WTC11 (cell line): ENCODE measurements at regions not wholly inside any gene's neighbourhood (a gene's known extent, or its start where the extent isn't known, plus 50 kb on each side); places are given as distances from the start of the nearest gene placed in this dataset.

ENCODE experiments used
- ATAC-seq: fragments of 200-7000 bp; cut with Tn5 transposase; 2 replicates; pipeline ENCODE4 v1.10.0; 2021; ENCODE audit warnings: mild to moderate bottlenecking, moderate library complexity
- CTCF ChIA-PET: fragments of 300-600 bp; sonication (Branson Sonifier 250); formaldehyde crosslinking; loops from one replicate; lab custom pipeline; 2021; ENCODE audit warnings: antibody characterized with exemption; lab: Charles Lee
- POLR2A ChIA-PET: fragments of 350-600 bp; sonication (Branson Sonifier 250); formaldehyde crosslinking; loops from one replicate; lab custom pipeline; 2021; ENCODE audit warnings: antibody characterized with exemption; lab: Charles Lee
- DNase-seq: peaks from one replicate; pipeline ENCODE4 v3.0.0; 2021; ENCODE audit warnings: low spot score
- H3K27ac Mint-ChIP-seq: 2 replicates; pipeline ENCODE4 v1.8.0; 2021; ENCODE audit warnings: mixed read lengths
- H3K27me3 Mint-ChIP-seq: 2 replicates; pipeline ENCODE4 v1.8.0; 2021; ENCODE audit warnings: low read depth, mild to moderate bottlenecking, moderate library complexity, mixed read lengths
- H3K36me3 Mint-ChIP-seq: 2 replicates; pipeline ENCODE4 v1.8.0; 2021; ENCODE audit warnings: mixed read lengths
- H3K4me1 Mint-ChIP-seq: 2 replicates; pipeline ENCODE4 v1.8.0; 2022; ENCODE audit warnings: mixed read lengths
- H3K4me3 Mint-ChIP-seq: 2 replicates; pipeline ENCODE4 v1.8.0; 2021; ENCODE audit warnings: mild to moderate bottlenecking, moderate library complexity, mixed read lengths
- H3K9me3 Mint-ChIP-seq: 2 replicates; pipeline ENCODE4 v1.8.0; 2021; ENCODE audit warnings: mixed read lengths
- CREM ChIP-seq: sonication (generic); formaldehyde crosslinking; IDR thresholded peaks from 2 replicates; pipeline ENCODE4 v1.8.1; 2022; ENCODE audit warnings: mild to moderate bottlenecking, missing genetic modification reagents, moderate library complexity
- JAZF1 ChIP-seq: fragments of 250-450 bp; sonication (Bioruptor Pico); IDR thresholded peaks from 2 replicates; pipeline ENCODE4 v1.9.0; 2021; ENCODE audit warnings: moderate library complexity, mild to moderate bottlenecking, inconsistent platforms
- JUN ChIP-seq: sonication (generic); formaldehyde crosslinking; IDR thresholded peaks from 2 replicates; pipeline ENCODE4 v1.8.0; 2023; ENCODE audit warnings: mild to moderate bottlenecking, missing genetic modification reagents
- MYBL2 ChIP-seq: sonication (generic); formaldehyde crosslinking; IDR thresholded peaks from 2 replicates; pipeline ENCODE4 v1.8.1; 2023; ENCODE audit warnings: mild to moderate bottlenecking, moderate library complexity, missing genetic modification reagents
- NR3C1 ChIP-seq: sonication (generic); formaldehyde crosslinking; conservative IDR thresholded peaks from 2 replicates; pipeline ENCODE4 v1.8.1; 2023; ENCODE audit warnings: low read depth, mild to moderate bottlenecking, missing genetic modification reagents
- SMAD4 ChIP-seq: sonication (generic); formaldehyde crosslinking; IDR thresholded peaks from 2 replicates; pipeline ENCODE4 v1.8.0; 2022; ENCODE audit warnings: mild to moderate bottlenecking, missing genetic modification reagents
- ZBTB21 ChIP-seq: sonication (generic); formaldehyde crosslinking; IDR thresholded peaks from 2 replicates; pipeline ENCODE4 v1.8.1; 2023; ENCODE audit warnings: mild to moderate bottlenecking, missing genetic modification reagents, borderline replicate concordance
- ZNF121 ChIP-seq: sonication (generic); formaldehyde crosslinking; IDR thresholded peaks from 2 replicates; pipeline ENCODE4 v1.8.0; 2023; ENCODE audit warnings: missing genetic modification reagents
- ZNF232 ChIP-seq: sonication (generic); formaldehyde crosslinking; IDR thresholded peaks from 2 replicates; pipeline ENCODE4 v1.8.0; 2022; ENCODE audit warnings: mild to moderate bottlenecking, missing genetic modification reagents
- ZNF416 ChIP-seq: fragments of 250-450 bp; sonication (Bioruptor Pico); IDR thresholded peaks from 2 replicates; pipeline ENCODE4 v1.9.0; 2021; ENCODE audit warnings: mild to moderate bottlenecking, inconsistent platforms
- ZNF423 ChIP-seq: fragments of 250-450 bp; sonication (Bioruptor Pico); IDR thresholded peaks from 2 replicates; pipeline ENCODE4 v2.1.2; 2022; ENCODE audit warnings: mild to moderate bottlenecking, moderate library complexity
- TF ChIP-seq, protein P1 (sequence below): fragments of 200-600 bp; IDR thresholded peaks from 2 replicates; pipeline ENCODE4 v1.8.0; 2022; ENCODE audit warnings: antibody characterized with exemption
- TF ChIP-seq, protein P2 (sequence below): sonication (generic); formaldehyde crosslinking; IDR thresholded peaks from 2 replicates; pipeline ENCODE4 v1.8.1; 2023; ENCODE audit warnings: mild to moderate bottlenecking, moderate library complexity, missing genetic modification reagents
- TF ChIP-seq, protein P3 (sequence below): sonication (generic); formaldehyde crosslinking; IDR thresholded peaks from 2 replicates; pipeline ENCODE4 v1.8.0; 2023; ENCODE audit warnings: missing genetic modification reagents, mild to moderate bottlenecking, borderline replicate concordance
- TF ChIP-seq, protein P4 (sequence below): sonication (generic); formaldehyde crosslinking; IDR thresholded peaks from 2 replicates; pipeline ENCODE4 v1.8.1; 2023; ENCODE audit warnings: mild to moderate bottlenecking, missing genetic modification reagents
- TF ChIP-seq, protein P5 (sequence below): sonication (generic); formaldehyde crosslinking; conservative IDR thresholded peaks from 2 replicates; pipeline ENCODE4 v1.8.1; 2022; ENCODE audit warnings: mild to moderate bottlenecking, missing genetic modification reagents

DNA sequence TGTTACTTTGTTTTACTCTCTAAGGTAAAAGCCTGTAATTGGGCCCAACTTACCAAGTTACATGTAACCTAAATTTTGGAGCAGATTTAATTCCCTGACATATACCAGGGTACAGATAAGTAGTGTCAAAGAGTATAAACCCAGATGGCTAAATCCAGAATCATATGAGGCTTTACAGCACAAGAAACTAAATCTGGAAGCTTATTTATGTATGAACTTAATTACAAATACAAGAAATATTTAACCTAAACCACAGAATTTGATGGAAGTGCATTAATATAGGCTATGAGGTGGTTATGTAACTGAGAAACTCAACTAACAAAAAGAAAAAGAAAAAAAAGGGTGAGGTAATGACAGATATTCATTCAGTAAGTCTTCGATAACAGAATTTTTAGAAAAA, 930.2 kb upstream of the ALCAM start:
- peak overlapping the region; percentile 93 for H3K27ac Mint-ChIP-seq
- ATAC-seq (no peak), DNase-seq (no peak)
- H3K4me3 Mint-ChIP-seq, result no peak overlapping the region; the same call in 1 of the 2 replicates
- no peaks in the 10 kb centered on the region for H3K27me3 Mint-ChIP-seq
- peaks cover 10% of the 10 kb centered on the region for H3K9me3 Mint-ChIP-seq
- H3K4me1 Mint-ChIP-seq, result peaks cover 55% of the 10 kb centered on the region
- ChIA-PET CTCF (no interaction called here), POLR2A (interaction anchor here (1.2 kb wide), 1 partner anchor 10 kb away, joined by 3 read pairs; no protein-coding TSS in a partner anchor)
- TF ChIP-seq, protein P1, sequence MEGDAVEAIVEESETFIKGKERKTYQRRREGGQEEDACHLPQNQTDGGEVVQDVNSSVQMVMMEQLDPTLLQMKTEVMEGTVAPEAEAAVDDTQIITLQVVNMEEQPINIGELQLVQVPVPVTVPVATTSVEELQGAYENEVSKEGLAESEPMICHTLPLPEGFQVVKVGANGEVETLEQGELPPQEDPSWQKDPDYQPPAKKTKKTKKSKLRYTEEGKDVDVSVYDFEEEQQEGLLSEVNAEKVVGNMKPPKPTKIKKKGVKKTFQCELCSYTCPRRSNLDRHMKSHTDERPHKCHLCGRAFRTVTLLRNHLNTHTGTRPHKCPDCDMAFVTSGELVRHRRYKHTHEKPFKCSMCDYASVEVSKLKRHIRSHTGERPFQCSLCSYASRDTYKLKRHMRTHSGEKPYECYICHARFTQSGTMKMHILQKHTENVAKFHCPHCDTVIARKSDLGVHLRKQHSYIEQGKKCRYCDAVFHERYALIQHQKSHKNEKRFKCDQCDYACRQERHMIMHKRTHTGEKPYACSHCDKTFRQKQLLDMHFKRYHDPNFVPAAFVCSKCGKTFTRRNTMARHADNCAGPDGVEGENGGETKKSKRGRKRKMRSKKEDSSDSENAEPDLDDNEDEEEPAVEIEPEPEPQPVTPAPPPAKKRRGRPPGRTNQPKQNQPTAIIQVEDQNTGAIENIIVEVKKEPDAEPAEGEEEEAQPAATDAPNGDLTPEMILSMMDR, result no peak
- TF ChIP-seq, protein P2, sequence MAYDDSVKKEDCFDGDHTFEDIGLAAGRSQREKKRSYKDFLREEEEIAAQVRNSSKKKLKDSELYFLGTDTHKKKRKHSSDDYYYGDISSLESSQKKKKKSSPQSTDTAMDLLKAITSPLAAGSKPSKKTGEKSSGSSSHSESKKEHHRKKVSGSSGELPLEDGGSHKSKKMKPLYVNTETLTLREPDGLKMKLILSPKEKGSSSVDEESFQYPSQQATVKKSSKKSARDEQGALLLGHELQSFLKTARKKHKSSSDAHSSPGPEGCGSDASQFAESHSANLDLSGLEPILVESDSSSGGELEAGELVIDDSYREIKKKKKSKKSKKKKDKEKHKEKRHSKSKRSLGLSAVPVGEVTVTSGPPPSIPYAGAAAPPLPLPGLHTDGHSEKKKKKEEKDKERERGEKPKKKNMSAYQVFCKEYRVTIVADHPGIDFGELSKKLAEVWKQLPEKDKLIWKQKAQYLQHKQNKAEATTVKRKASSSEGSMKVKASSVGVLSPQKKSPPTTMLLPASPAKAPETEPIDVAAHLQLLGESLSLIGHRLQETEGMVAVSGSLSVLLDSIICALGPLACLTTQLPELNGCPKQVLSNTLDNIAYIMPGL (CRISPR knock-in tag), result no peak
- TF ChIP-seq CREM (no peak), NR3C1 (no peak), ZNF423 (CRISPR knock-in tag) (no peak), ZNF232 (CRISPR knock-in tag) (no peak)
- H3K36me3 Mint-ChIP-seq, result peaks cover 9% of the 10 kb centered on the region

DNA sequence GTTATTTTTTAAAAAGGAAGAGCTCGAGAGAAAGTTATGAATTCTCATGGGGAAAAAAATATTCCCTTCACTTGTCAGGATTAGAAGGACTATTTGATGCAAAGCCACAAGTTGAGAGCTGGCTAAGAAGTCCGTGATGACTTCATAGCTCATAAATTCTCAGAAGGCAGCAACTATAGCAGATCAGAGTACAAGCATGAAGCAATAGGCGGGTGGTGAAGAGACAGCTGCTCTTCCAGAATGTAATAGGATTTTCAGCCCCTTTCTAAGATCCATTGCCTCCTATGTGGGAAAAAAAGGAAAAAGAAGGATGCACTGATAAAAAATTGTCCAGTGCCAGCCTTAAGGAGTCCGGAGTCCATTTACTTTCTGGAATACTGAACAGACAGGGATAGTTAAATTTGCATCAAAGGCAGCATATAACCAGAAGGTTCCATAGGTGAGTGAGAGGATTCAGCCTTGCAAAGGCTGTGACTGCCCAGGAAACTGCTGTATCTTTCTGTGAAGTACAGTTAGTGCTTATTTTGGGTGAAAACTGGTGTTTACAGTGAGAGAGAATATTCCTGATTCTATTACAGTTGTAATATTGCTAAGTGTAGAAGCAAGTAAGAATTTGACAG, 929.5 kb upstream of the ALCAM start:
- Mint-ChIP-seq H3K4me1 (peaks cover 57% of the 10 kb centered on the region), H3K4me3 (no peak overlapping the region; the same call in 1 of the 2 replicates), H3K27me3 (no peaks in the 10 kb centered on the region), H3K27ac (peak overlapping the region; percentile 93), H3K9me3 (peaks cover 11% of the 10 kb centered on the region), H3K36me3 (peaks cover 13% of the 10 kb centered on the region)
- ATAC-seq (peak; percentile 58), DNase-seq (no peak)
- ChIA-PET CTCF (interaction anchor here (1.4 kb wide), 1 partner anchor 24 kb away, joined by 7 read pairs; no protein-coding TSS in a partner anchor), POLR2A (interaction anchor here (1.2 kb wide), 1 partner anchor 11 kb away, joined by 3 read pairs; no protein-coding TSS in a partner anchor)
- no peak for TF ChIP-seq JAZF1 (CRISPR knock-in tag)
- TF ChIP-seq, protein P3, sequence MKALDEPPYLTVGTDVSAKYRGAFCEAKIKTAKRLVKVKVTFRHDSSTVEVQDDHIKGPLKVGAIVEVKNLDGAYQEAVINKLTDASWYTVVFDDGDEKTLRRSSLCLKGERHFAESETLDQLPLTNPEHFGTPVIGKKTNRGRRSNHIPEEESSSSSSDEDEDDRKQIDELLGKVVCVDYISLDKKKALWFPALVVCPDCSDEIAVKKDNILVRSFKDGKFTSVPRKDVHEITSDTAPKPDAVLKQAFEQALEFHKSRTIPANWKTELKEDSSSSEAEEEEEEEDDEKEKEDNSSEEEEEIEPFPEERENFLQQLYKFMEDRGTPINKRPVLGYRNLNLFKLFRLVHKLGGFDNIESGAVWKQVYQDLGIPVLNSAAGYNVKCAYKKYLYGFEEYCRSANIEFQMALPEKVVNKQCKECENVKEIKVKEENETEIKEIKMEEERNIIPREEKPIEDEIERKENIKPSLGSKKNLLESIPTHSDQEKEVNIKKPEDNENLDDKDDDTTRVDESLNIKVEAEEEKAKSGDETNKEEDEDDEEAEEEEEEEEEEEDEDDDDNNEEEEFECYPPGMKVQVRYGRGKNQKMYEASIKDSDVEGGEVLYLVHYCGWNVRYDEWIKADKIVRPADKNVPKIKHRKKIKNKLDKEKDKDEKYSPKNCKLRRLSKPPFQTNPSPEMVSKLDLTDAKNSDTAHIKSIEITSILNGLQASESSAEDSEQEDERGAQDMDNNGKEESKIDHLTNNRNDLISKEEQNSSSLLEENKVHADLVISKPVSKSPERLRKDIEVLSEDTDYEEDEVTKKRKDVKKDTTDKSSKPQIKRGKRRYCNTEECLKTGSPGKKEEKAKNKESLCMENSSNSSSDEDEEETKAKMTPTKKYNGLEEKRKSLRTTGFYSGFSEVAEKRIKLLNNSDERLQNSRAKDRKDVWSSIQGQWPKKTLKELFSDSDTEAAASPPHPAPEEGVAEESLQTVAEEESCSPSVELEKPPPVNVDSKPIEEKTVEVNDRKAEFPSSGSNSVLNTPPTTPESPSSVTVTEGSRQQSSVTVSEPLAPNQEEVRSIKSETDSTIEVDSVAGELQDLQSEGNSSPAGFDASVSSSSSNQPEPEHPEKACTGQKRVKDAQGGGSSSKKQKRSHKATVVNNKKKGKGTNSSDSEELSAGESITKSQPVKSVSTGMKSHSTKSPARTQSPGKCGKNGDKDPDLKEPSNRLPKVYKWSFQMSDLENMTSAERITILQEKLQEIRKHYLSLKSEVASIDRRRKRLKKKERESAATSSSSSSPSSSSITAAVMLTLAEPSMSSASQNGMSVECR (CRISPR knock-in tag), result no peak
- no peak for TF ChIP-seq ZNF121 (CRISPR knock-in tag)
- no peak for TF ChIP-seq MYBL2
- TF ChIP-seq SMAD4, result no peak
- TF ChIP-seq ZNF416 (CRISPR knock-in tag), result no peak
- TF ChIP-seq ZBTB21 (CRISPR knock-in tag), result no peak
- TF ChIP-seq, protein P4, sequence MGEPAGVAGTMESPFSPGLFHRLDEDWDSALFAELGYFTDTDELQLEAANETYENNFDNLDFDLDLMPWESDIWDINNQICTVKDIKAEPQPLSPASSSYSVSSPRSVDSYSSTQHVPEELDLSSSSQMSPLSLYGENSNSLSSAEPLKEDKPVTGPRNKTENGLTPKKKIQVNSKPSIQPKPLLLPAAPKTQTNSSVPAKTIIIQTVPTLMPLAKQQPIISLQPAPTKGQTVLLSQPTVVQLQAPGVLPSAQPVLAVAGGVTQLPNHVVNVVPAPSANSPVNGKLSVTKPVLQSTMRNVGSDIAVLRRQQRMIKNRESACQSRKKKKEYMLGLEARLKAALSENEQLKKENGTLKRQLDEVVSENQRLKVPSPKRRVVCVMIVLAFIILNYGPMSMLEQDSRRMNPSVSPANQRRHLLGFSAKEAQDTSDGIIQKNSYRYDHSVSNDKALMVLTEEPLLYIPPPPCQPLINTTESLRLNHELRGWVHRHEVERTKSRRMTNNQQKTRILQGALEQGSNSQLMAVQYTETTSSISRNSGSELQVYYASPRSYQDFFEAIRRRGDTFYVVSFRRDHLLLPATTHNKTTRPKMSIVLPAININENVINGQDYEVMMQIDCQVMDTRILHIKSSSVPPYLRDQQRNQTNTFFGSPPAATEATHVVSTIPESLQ (CRISPR knock-in tag), result no peak
- TF ChIP-seq, protein P5, sequence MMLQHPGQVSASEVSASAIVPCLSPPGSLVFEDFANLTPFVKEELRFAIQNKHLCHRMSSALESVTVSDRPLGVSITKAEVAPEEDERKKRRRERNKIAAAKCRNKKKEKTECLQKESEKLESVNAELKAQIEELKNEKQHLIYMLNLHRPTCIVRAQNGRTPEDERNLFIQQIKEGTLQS (CRISPR knock-in tag), result no peak
- no peak for TF ChIP-seq JUN (CRISPR knock-in tag)
